WERI-Rb-1 (cell line): ENCODE measurements at regions not wholly inside any gene's neighbourhood (a gene's known extent, or its start where the extent isn't known, plus 50 kb on each side); places are given as distances from the start of the nearest gene placed in this dataset.

Experiments used
- DNase-seq: peaks from one replicate; pipeline ENCODE4 v3.0.0-alpha.2; 2020
- H3K27ac ChIP-seq: fragments of 250-450 bp; sonication (Bioruptor Pico); 2 replicates; pipeline ENCODE4 v1.5.1; 2020; ENCODE audit warnings: mild to moderate bottlenecking, moderate library complexity
- H3K27me3 ChIP-seq: fragments of 250-450 bp; sonication (Bioruptor Pico); 2 replicates; pipeline ENCODE4 v1.5.1; 2021; ENCODE audit warnings: mild to moderate bottlenecking, low read depth, moderate library complexity; ENCODE audit not compliant: insufficient read depth, severe bottlenecking
- H3K36me3 ChIP-seq: fragments of 250-450 bp; sonication (Bioruptor Pico); 2 replicates; pipeline ENCODE4 v1.5.1; 2020; ENCODE audit warnings: mild to moderate bottlenecking, moderate library complexity
- H3K4me3 ChIP-seq: 2 replicates; pipeline ENCODE4 v1.5.1; 2011; ENCODE audit warnings: low read depth, mild to moderate bottlenecking, control low read depth, low read length
- H3K9me3 ChIP-seq: fragments of 250-450 bp; sonication (Bioruptor Pico); 2 replicates; pipeline ENCODE4 v1.5.1; 2021; ENCODE audit warnings: mild to moderate bottlenecking, moderate library complexity; ENCODE audit not compliant: severe bottlenecking
- TF ChIP-seq, protein P1 (sequence below): IDR thresholded peaks from 2 replicates; pipeline ENCODE4 v1.5.1; 2011; ENCODE audit warnings: low read depth, mild to moderate bottlenecking, control low read depth, inconsistent platforms, low read length

DNA sequence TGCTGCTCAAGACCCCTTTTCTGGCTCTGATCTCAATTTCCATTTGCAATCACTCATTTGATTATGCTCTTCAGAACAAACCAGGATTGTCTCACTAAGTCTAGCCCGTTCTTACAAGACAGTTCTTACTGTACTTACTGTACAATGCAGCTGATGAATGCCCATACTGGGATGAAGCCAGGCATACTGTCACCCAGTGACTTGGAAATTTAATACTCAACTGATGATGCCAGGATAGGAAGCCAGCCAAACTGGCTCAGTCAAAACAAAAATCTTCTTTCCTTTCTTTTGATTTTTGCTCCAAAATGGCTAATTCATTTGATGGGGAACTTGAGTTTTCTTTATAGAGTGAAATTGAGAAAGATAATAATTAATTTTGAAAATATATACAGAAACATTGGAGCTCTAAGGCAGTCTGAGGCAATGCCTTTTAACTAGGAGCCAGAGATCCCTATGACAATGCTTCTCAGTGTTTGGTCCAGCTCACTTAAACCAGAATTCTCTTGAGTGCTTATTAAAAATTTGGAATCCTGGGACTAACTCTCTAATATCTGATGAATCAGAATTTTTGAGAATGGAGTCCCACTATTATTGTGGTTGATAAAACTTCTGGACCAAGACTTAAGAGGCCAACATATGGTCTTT, 265.6 kb upstream of the THBS1 start:
- TF ChIP-seq, protein P1, sequence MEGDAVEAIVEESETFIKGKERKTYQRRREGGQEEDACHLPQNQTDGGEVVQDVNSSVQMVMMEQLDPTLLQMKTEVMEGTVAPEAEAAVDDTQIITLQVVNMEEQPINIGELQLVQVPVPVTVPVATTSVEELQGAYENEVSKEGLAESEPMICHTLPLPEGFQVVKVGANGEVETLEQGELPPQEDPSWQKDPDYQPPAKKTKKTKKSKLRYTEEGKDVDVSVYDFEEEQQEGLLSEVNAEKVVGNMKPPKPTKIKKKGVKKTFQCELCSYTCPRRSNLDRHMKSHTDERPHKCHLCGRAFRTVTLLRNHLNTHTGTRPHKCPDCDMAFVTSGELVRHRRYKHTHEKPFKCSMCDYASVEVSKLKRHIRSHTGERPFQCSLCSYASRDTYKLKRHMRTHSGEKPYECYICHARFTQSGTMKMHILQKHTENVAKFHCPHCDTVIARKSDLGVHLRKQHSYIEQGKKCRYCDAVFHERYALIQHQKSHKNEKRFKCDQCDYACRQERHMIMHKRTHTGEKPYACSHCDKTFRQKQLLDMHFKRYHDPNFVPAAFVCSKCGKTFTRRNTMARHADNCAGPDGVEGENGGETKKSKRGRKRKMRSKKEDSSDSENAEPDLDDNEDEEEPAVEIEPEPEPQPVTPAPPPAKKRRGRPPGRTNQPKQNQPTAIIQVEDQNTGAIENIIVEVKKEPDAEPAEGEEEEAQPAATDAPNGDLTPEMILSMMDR = no peak

DNA sequence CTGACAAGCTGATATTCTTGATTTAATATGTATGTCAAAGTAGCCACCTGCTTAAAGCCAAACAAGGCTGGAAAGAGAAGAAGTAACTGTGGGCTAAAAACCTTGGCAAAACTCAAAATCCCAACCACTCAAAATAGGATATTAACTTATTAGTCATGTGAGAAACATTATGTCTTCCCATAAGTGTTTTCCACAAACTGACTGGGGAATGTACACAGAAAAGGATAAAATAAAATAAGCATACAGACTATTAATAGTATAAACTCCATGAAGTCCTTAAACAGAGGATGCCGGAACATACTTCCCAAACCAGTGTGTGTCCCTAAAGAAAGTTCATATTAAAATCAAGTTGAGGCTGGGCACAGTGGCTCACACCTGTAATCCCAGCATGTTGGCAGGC, 263.7 kb upstream of the THBS1 start:
- Histone ChIP-seq H3K27ac (no peak overlapping the region), H3K27me3 (no peaks in the 10 kb centered on the region), H3K36me3 (no peaks in the 10 kb centered on the region), H3K4me3 (no peak overlapping the region), H3K9me3 (no peaks in the 10 kb centered on the region)
- DNase-seq = no peak
- TF ChIP-seq, protein P1 = no peak

More for the DNA sequence above, 265.6 kb upstream of the THBS1 start:
- Histone ChIP-seq H3K9me3 (no peaks in the 10 kb centered on the region), H3K36me3 (no peaks in the 10 kb centered on the region), H3K27ac (no peak overlapping the region), H3K4me3 (no peak overlapping the region), H3K27me3 (peaks cover 4% of the 10 kb centered on the region)
- no peak for DNase-seq

DNA sequence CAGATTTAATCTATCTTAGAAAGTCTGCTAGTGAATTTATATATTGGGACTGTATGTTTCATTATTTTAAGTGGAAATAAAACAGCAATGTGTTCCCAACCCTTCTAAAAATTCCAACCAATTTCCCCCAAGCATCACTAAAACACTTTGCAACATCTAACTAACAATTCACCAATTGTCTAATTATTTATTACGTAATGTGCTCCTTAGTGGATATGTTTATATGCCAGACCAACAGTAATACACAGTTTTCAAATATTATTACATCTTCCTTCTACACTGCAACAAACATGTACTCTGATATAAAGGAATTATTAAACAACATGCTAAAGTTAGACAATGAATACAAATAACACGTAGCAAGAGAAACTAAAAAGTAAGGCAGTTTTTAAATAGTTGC, 262.6 kb upstream of the THBS1 start:
- Histone ChIP-seq H3K9me3 (no peaks in the 10 kb centered on the region), H3K36me3 (no peaks in the 10 kb centered on the region), H3K4me3 (no peak overlapping the region), H3K27ac (no peak overlapping the region), H3K27me3 (no peaks in the 10 kb centered on the region)
- no peak for DNase-seq
- TF ChIP-seq, protein P1 = no peak

DNA sequence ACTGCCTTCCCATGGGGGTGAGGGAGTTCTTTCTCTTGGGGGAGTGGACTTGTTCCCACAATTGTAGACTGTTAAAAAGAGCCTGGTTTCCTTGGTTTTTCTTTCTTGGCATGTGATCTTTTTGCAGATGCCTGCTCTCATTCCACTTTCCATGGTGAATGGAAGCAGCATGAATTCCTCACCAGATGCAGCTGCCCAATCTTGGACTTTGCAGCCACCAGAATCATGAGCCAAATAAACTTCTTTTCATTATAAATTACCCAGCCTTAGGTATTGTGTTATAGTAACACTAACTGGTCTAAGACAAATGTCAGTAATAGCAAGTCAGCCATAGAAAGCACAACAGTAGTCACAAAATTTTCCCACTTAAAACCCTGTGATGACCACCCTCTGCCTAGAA, 260.5 kb upstream of the THBS1 start:
- H3K27ac ChIP-seq = no peak overlapping the region
- H3K4me3 ChIP-seq = no peak overlapping the region
- no peaks in the 10 kb centered on the region for H3K36me3 ChIP-seq
- H3K27me3 ChIP-seq = peaks cover 2% of the 10 kb centered on the region
- TF ChIP-seq, protein P1 = no peak
- H3K9me3 ChIP-seq = no peaks in the 10 kb centered on the region
- no peak for DNase-seq

- no peaks in the 10 kb centered on the region for H3K9me3 ChIP-seq
- DNase-seq = no peak
- no peaks in the 10 kb centered on the region for H3K36me3 ChIP-seq
- H3K4me3 ChIP-seq = no peak overlapping the region
- peaks cover 2% of the 10 kb centered on the region for H3K27me3 ChIP-seq
- H3K27ac ChIP-seq = no peak overlapping the region
- TF ChIP-seq, protein P1 = no peak
Observed at GRCh38 chr15:39320886-39321285, 260.0 kb upstream of the THBS1 start.

GRCh38 chr15:39321977-39322376, 258.9 kb upstream of the THBS1 start:
- H3K27ac ChIP-seq = no peak overlapping the region
- H3K4me3 ChIP-seq = no peak overlapping the region
- TF ChIP-seq, protein P1 = no peak
- no peaks in the 10 kb centered on the region for H3K36me3 ChIP-seq
- DNase-seq = no peak
- no peaks in the 10 kb centered on the region for H3K9me3 ChIP-seq
- peaks cover 2% of the 10 kb centered on the region for H3K27me3 ChIP-seq
